GM18870 (cell line): ENCODE measurements at regions not wholly inside any gene's neighbourhood (a gene's known extent, or its start where the extent isn't known, plus 50 kb on each side); places are given as distances from the start of the nearest gene placed in this dataset.

Experiments
- ATAC-seq: cut with Tn5 transposase; IDR thresholded peaks from one replicate; pipeline ENCODE4 v1.9.1; 2021; ENCODE audit warnings: moderate library complexity; ENCODE audit not compliant: unreplicated experiment

GRCh38 chr4:156596706-156597329 lies 374.8 kb downstream of the PDGFC start:
- ATAC-seq: no peak

GRCh38 chr4:156596026-156596425 lies 375.6 kb downstream of the PDGFC start:
- ATAC-seq: no peak

- no peak for ATAC-seq
Measured at GRCh38 chr4:156595041-156595440, 376.6 kb downstream of the PDGFC start.

GRCh38 chr4:156594624-156595023 lies 377.0 kb downstream of the PDGFC start:
- no peak for ATAC-seq

- no peak for ATAC-seq
Measured at GRCh38 chr4:156593464-156593863, 378.1 kb downstream of the PDGFC start.

GRCh38 chr4:156591679-156592078 lies 379.9 kb downstream of the PDGFC start:
- ATAC-seq: no peak

- ATAC-seq: no peak
Measured at GRCh38 chr4:156584100-156584499, 387.5 kb downstream of the PDGFC start.

- ATAC-seq: no peak
Measured at GRCh38 chr4:156583265-156583664, 388.3 kb downstream of the PDGFC start.

- ATAC-seq: no peak
Measured at GRCh38 chr4:156581282-156582063, 390.1 kb downstream of the PDGFC start.

- no peak for ATAC-seq
Measured at GRCh38 chr4:156578713-156579112, 392.9 kb downstream of the PDGFC start.

GRCh38 chr4:156578005-156578404 lies 393.6 kb downstream of the PDGFC start:
- ATAC-seq: no peak

- ATAC-seq: no peak
Measured at GRCh38 chr4:156576946-156577345, 394.7 kb downstream of the PDGFC start.

- ATAC-seq: no peak
Measured at GRCh38 chr4:156575430-156576073, 396.0 kb downstream of the PDGFC start.

- no peak for ATAC-seq
Measured at GRCh38 chr4:156571146-156571545, 400.5 kb downstream of the PDGFC start.

- no peak for ATAC-seq
Measured at GRCh38 chr4:156569535-156569934, 402.1 kb downstream of the PDGFC start.

GRCh38 chr4:156568484-156568883 lies 403.1 kb downstream of the PDGFC start:
- no peak for ATAC-seq

- no peak for ATAC-seq
Measured at GRCh38 chr4:156568041-156568440, 403.6 kb downstream of the PDGFC start.

GRCh38 chr4:156560701-156561100 lies 410.9 kb downstream of the PDGFC start:
- no peak for ATAC-seq

- ATAC-seq: no peak
Measured at GRCh38 chr4:156559346-156559745, 412.3 kb downstream of the PDGFC start.

- no peak for ATAC-seq
Measured at GRCh38 chr4:156558373-156559025, 413.1 kb downstream of the PDGFC start.

- no peak for ATAC-seq
Measured at GRCh38 chr4:156557920-156558319, 413.7 kb downstream of the PDGFC start.

- no peak for ATAC-seq
Measured at GRCh38 chr4:156556336-156556735, 415.3 kb downstream of the PDGFC start.
